H1 (cell line): ENCODE measurements at regions not wholly inside any gene's neighbourhood (a gene's known extent, or its start where the extent isn't known, plus 50 kb on each side); places are given as distances from the start of the nearest gene placed in this dataset.

Experiments
- CTCF ChIA-PET: fragments of 300-600 bp; sonication (Branson Sonifier 250); formaldehyde crosslinking; loops from one replicate; lab custom pipeline; 2021; ENCODE audit not compliant: partially characterized antibody; lab: Charles Lee
- POLR2A ChIA-PET: fragments of 300-600 bp; sonication (Branson Sonifier 250); formaldehyde crosslinking; loops from one replicate; lab custom pipeline; 2021; ENCODE audit warnings: inconsistent platforms; ENCODE audit not compliant: partially characterized antibody; lab: Charles Lee
- DNase-seq, 2 experiments: peaks; one replicate each; pipeline versions ENCODE4 v3.0.0 to v3.0.0-alpha.2; 2010 to 2022; ENCODE audit warnings: low spot score in 2 of 2, low read depth in 1 of 2, mixed read lengths in 1 of 2
- FAIRE-seq: peaks from 2 replicates; lab custom pipeline; 2011; peaks lifted over from hg19 to GRCh38; lab: Jason Lieb, UNC
- H2AFZ ChIP-seq: 2 replicates; pipeline ENCODE4 v1.8.1; 2012; ENCODE audit warnings: low read length, inconsistent platforms
- H2AK5ac ChIP-seq: 2 replicates; pipeline ENCODE4 v1.6.1; 2013; ENCODE audit warnings: low read depth, low read length
- H2BK120ac ChIP-seq: replicated peaks from 2 replicates; pipeline ENCODE3; 2013; ENCODE audit warnings: low read depth, low read length, inconsistent platforms
- H2BK12ac ChIP-seq: 2 replicates; pipeline ENCODE4 v1.6.1; 2013; ENCODE audit warnings: low read depth, low read length
- H2BK15ac ChIP-seq: 2 replicates; pipeline ENCODE4 v1.6.1; 2013; ENCODE audit warnings: low read length
- H2BK20ac ChIP-seq: 2 replicates; pipeline ENCODE4 v1.6.1; 2013; ENCODE audit warnings: low read length
- H2BK5ac ChIP-seq: 2 replicates; pipeline ENCODE4 v1.6.1; 2013; ENCODE audit warnings: low read depth, low read length
- H3K14ac ChIP-seq: 2 replicates; pipeline ENCODE4 v1.6.1; 2013; ENCODE audit warnings: inconsistent platforms; ENCODE audit not compliant: insufficient read length
- H3K18ac ChIP-seq: 2 replicates; pipeline ENCODE4 v1.6.1; 2013; ENCODE audit warnings: low read length; ENCODE audit errors: extremely low read depth
- H3K23ac ChIP-seq: 2 replicates; pipeline ENCODE4 v1.6.1; 2013; ENCODE audit warnings: inconsistent platforms; ENCODE audit not compliant: insufficient read length
- H3K23me2 ChIP-seq: 2 replicates; pipeline ENCODE4 v1.6.1; 2013; ENCODE audit warnings: low read depth, low read length
- H3K27ac ChIP-seq: 2 replicates; pipeline ENCODE4 v1.6.1; 2011; ENCODE audit warnings: low read depth, low read length, inconsistent platforms
- H3K27me3 ChIP-seq, 4 experiments: replicated peaks in 1 of 4; 1 replicate in 1 of 4; 2 replicates in 3 of 4; pipeline versions ENCODE4 v1.6.1 to v1.8.1; 2011 to 2013; ENCODE audit warnings: low read length in 3 of 4, mild to moderate bottlenecking in 3 of 4, inconsistent platforms in 2 of 4, mixed read lengths in 2 of 4, moderate library complexity in 1 of 4; ENCODE audit not compliant: control insufficient read depth in 3 of 4, insufficient read depth in 3 of 4; ENCODE audit errors: extremely low read depth in 1 of 4
- H3K36me3 ChIP-seq, 4 experiments: 2 replicates each; pipeline versions ENCODE4 v1.6.1 to v1.8.1; 2011 to 2013; ENCODE audit warnings: mild to moderate bottlenecking in 4 of 4, low read length in 3 of 4, moderate library complexity in 2 of 4, control low read depth in 1 of 4, inconsistent platforms in 1 of 4; ENCODE audit not compliant: insufficient read depth in 4 of 4, control insufficient read depth in 2 of 4
- H3K4ac ChIP-seq: replicated peaks from 2 replicates; pipeline ENCODE3; 2013; ENCODE audit warnings: low read length, low read depth, mixed read lengths, inconsistent platforms; ENCODE audit not compliant: insufficient read length
- H3K4me1 ChIP-seq, 4 experiments: replicated peaks in 1 of 4; 1 replicate in 1 of 4; 2 replicates in 3 of 4; pipeline versions ENCODE4 v1.6.1 to v1.8.1; 2011 to 2013; ENCODE audit warnings: low read length in 3 of 4, inconsistent platforms in 2 of 4, mixed read lengths in 1 of 4; ENCODE audit not compliant: insufficient read depth in 4 of 4, control insufficient read depth in 3 of 4
- H3K4me2 ChIP-seq, 2 experiments: 2 replicates each; pipeline versions ENCODE4 v1.6.1 to v1.8.1; 2011 to 2013; ENCODE audit warnings: low read depth in 2 of 2, low read length in 2 of 2, control low read depth in 1 of 2, inconsistent platforms in 1 of 2, mild to moderate bottlenecking in 1 of 2; ENCODE audit not compliant: insufficient read depth in 1 of 2
- H3K4me3 ChIP-seq, 4 experiments: fragments of 200-600, 300-600 bp in 1 of 4; sonication (generic), shearing (Covaris generic), sonication (Bioruptor Twin) in 1 of 4; 2 replicates each; pipeline versions ENCODE4 v1.5.1 to v1.8.1; 2011 to 2016; ENCODE audit warnings: low read length in 4 of 4, low read depth in 3 of 4, control low read depth in 2 of 4, inconsistent platforms in 2 of 4, mild to moderate bottlenecking in 2 of 4, mixed read lengths in 1 of 4, moderate library complexity in 1 of 4; ENCODE audit not compliant: insufficient read depth in 2 of 4; ENCODE audit errors: extremely low read depth in 1 of 4
- H3K56ac ChIP-seq: replicated peaks from 2 replicates; pipeline ENCODE3; 2013; ENCODE audit warnings: low read depth, mild to moderate bottlenecking, mixed read lengths, low read length, inconsistent platforms; ENCODE audit not compliant: insufficient read length
- H3K79me1 ChIP-seq: 2 replicates; pipeline ENCODE4 v1.6.1; 2013; ENCODE audit warnings: low read depth, low read length, control low read depth
- H3K79me2 ChIP-seq, 2 experiments: 2 replicates each; pipeline versions ENCODE4 v1.6.1 to v1.8.1; 2012 to 2013; ENCODE audit warnings: low read length in 2 of 2, mild to moderate bottlenecking in 2 of 2, inconsistent platforms in 1 of 2; ENCODE audit not compliant: insufficient read depth in 2 of 2, control insufficient read depth in 1 of 2
- H3K9ac ChIP-seq, 4 experiments: replicated peaks in 1 of 4; 1 replicate in 1 of 4; 2 replicates in 3 of 4; pipeline versions ENCODE4 v1.6.1 to v1.8.1; 2011 to 2013; ENCODE audit warnings: low read depth in 3 of 4, low read length in 3 of 4, control low read depth in 2 of 4, mild to moderate bottlenecking in 2 of 4, moderate library complexity in 2 of 4, inconsistent platforms in 1 of 4; ENCODE audit errors: extremely low read depth in 1 of 4
- H3K9me3 ChIP-seq, 2 experiments: 2 replicates each; pipeline versions ENCODE4 v1.6.1 to v1.8.1; 2012 to 2013; ENCODE audit warnings: mild to moderate bottlenecking in 2 of 2, moderate library complexity in 2 of 2, control low read depth in 1 of 2, inconsistent platforms in 1 of 2, low read depth in 1 of 2, low read length in 1 of 2, mixed read lengths in 1 of 2; ENCODE audit not compliant: insufficient read depth in 2 of 2
- H4K20me1 ChIP-seq, 2 experiments: replicated peaks in 1 of 2; 2 replicates each; pipeline versions ENCODE3 to v1.8.1; 2011 to 2013; ENCODE audit warnings: inconsistent platforms in 2 of 2, low read length in 2 of 2, mild to moderate bottlenecking in 1 of 2; ENCODE audit not compliant: insufficient read depth in 2 of 2, control insufficient read depth in 1 of 2
- H4K5ac ChIP-seq: 2 replicates; pipeline ENCODE4 v1.6.1; 2013; ENCODE audit warnings: low read length, low read depth, mixed read lengths, inconsistent platforms; ENCODE audit not compliant: insufficient read length
- H4K8ac ChIP-seq: 2 replicates; pipeline ENCODE4 v1.8.0; 2013; ENCODE audit warnings: mild to moderate bottlenecking, moderate library complexity, low read length, inconsistent platforms; ENCODE audit not compliant: insufficient read depth; ENCODE audit errors: extremely low read depth
- H4K91ac ChIP-seq: replicated peaks from 2 replicates; pipeline ENCODE3; 2013; ENCODE audit warnings: low read length, mixed read lengths, inconsistent platforms; ENCODE audit not compliant: insufficient read length
- ATF3 ChIP-seq: IDR thresholded peaks from 2 replicates; pipeline ENCODE4 v1.6.1; 2011; ENCODE audit warnings: low read depth, mild to moderate bottlenecking, low read length; ENCODE audit not compliant: insufficient read depth
- BCL11A ChIP-seq, 2 experiments: IDR thresholded peaks; one replicate each; pipeline ENCODE4 v1.6.1; 2011; ENCODE audit warnings: low read depth in 2 of 2, low read length in 2 of 2, mild to moderate bottlenecking in 2 of 2
- CTBP2 ChIP-seq: IDR thresholded peaks from 2 replicates; pipeline ENCODE4 v1.7.0; 2011; ENCODE audit warnings: borderline replicate concordance, mild to moderate bottlenecking, moderate library complexity, mixed read lengths, low read length; ENCODE audit not compliant: insufficient read depth, insufficient read length
- E2F6 ChIP-seq: IDR thresholded peaks from 2 replicates; pipeline ENCODE4 v1.6.1; 2012; ENCODE audit warnings: inconsistent platforms
- EGR1 ChIP-seq: IDR thresholded peaks from 2 replicates; pipeline ENCODE4 v1.6.1; 2011; ENCODE audit warnings: low read depth, low read length, borderline replicate concordance
- EZH2 ChIP-seq: fragments of 200-600 bp; sonication (generic); IDR thresholded peaks from 2 replicates; pipeline ENCODE4 v1.7.1; 2012; ENCODE audit warnings: low read depth, mild to moderate bottlenecking, moderate library complexity, low read length, inconsistent platforms; ENCODE audit not compliant: severe bottlenecking
- MAFK ChIP-seq: IDR thresholded peaks from 2 replicates; pipeline ENCODE4 v1.6.1; 2012; ENCODE audit warnings: low read depth, mild to moderate bottlenecking, improper control_type of control experiment, low read length
- SIN3A ChIP-seq, 2 experiments: IDR thresholded peaks in 1 of 2; conservative IDR thresholded peaks in 1 of 2; 2 replicates each; pipeline ENCODE4 v1.6.1; 2011 to 2012; ENCODE audit warnings: low read length in 2 of 2, improper control_type of control experiment in 1 of 2, low read depth in 1 of 2, mild to moderate bottlenecking in 1 of 2
- SP2 ChIP-seq: IDR thresholded peaks from 2 replicates; pipeline ENCODE4 v1.6.1; 2012; ENCODE audit warnings: mild to moderate bottlenecking, low read length, inconsistent platforms
- TAF7 ChIP-seq: optimal IDR thresholded peaks from 2 replicates; pipeline ENCODE3; 2011; ENCODE audit warnings: low read depth, mild to moderate bottlenecking, inconsistent platforms, low read length, moderate library complexity, borderline replicate concordance
- WGBS, 2 experiments: shearing (Covaris generic) in 1 of 2; methylation state at CpG; one replicate each; pipeline versions ENCODE4 v1.1.6 to v1.1.7; 2013 to 2015; ENCODE audit warnings: low lambda C conversion rate in 2 of 2, mixed read lengths in 2 of 2, inconsistent platforms in 1 of 2, low coverage in 1 of 2, missing lambda C conversion rate in 1 of 2; ENCODE audit not compliant: insufficient replicate concordance in 2 of 2, insufficient coverage in 1 of 2, insufficient read length in 1 of 2; ENCODE audit errors: extremely low coverage in 1 of 2, missing lambda C conversion rate in 1 of 2; 5-methylcytosine and 5-hydroxymethylcytosine counted together

GRCh38 chr22:48703265-48703941 is 1124.3 kb downstream of the BRD1 start:
- Histone ChIP-seq H3K27ac (no peak overlapping the region), H3K4ac (peak overlapping the region; percentile 81), H4K8ac (0 out of 2 replicates have a peak overlapping the region, but pooled peaks have one; percentile 20), H2BK12ac (peak overlapping the region; percentile 70; the same call in 1 of the 2 replicates), H4K91ac (peak overlapping the region; percentile 96), H3K23me2 (0 out of 2 replicates have a peak, but pooled peaks cover 2% of the 10 kb centered on the region), H3K27me3 (no peaks in the 10 kb centered on the region; a peak in 1 of 7 replicates), H2AFZ (no peak overlapping the region), H2BK120ac (no peak overlapping the region), H3K79me1 (peaks cover 3% of the 10 kb centered on the region), H3K9ac (no peak overlapping the region; a peak in 1 of 7 replicates), H3K4me3 (no peak overlapping the region), H2BK5ac (0 out of 2 replicates have a peak overlapping the region, but pooled peaks have one; percentile 61), H4K5ac (no peak overlapping the region), H4K20me1 (peaks cover 4 to 15% of the 10 kb centered on the region in 2 experiments), H3K23ac (no peak overlapping the region), H2BK15ac (0 out of 2 replicates have a peak overlapping the region, but pooled peaks have one; percentile 46), H3K18ac (no peak overlapping the region), H2AK5ac (peak overlapping the region; percentile 65; the same call in 1 of the 2 replicates), H3K79me2 (no peaks in the 10 kb centered on the region), H2BK20ac (no peak overlapping the region), H3K4me2 (no peak overlapping the region), H3K56ac (no peak overlapping the region), H3K36me3 (no peaks in the 10 kb centered on the region), H3K14ac (no peak overlapping the region), H3K9me3 (no peaks in the 10 kb centered on the region), H3K4me1 (peaks cover 0 to 8% (median 1%) of the 10 kb centered on the region in 4 experiments; a peak in 2 of 7 replicates)
- ChIA-PET CTCF (interaction anchor here (0.6 to 1.7 kb wide), 5 partner anchors 9 to 147 kb away, joined by 3 to 4 read pairs (median 3); no protein-coding TSS in a partner anchor), POLR2A (interaction anchor here (0.6 kb wide), 1 partner anchor 22 kb away, joined by 3 read pairs; no protein-coding TSS in a partner anchor)
- 91% methylated on average over 15 of the region's 17 CpGs; no CpG with 5 or more reads in 1 of the 2 experiments for WGBS, 2 experiments
- FAIRE-seq (no peak), DNase-seq (no peak)
- no peak for TF ChIP-seq SP2
- no peak for TF ChIP-seq BCL11A (IDR thresholded peaks at IDR 0.05; ENCODE audit: low read depth in 2 of 2, low read length in 2 of 2)
- TF ChIP-seq SIN3A (conservative IDR thresholded peaks at IDR 0.05 in 1 of 2, IDR thresholded peaks at IDR 0.05 in 1 of 2; ENCODE audit: low read depth in 1 of 2, low read length in 2 of 2), result no peak
- TF ChIP-seq CTBP2, result no peak
- no peak for TF ChIP-seq MAFK
- TF ChIP-seq EGR1, result no peak
- TF ChIP-seq ATF3, result no peak
- TF ChIP-seq EZH2, result no peak
- no peak for TF ChIP-seq E2F6
- no peak for TF ChIP-seq TAF7
